GDM1 (cell line): ENCODE measurements at regions not wholly inside any gene's neighbourhood (a gene's known extent, or its start where the extent isn't known, plus 50 kb on each side); places are given as distances from the start of the nearest gene placed in this dataset.

ENCODE experiments used
- DNase-seq: peaks from one replicate; lab custom pipeline; 2025; lab: John Stamatoyannopoulos, UW

GRCh38 chr2:55973673-55974072, 50.1 kb upstream of the EFEMP1 start:
- no peak for DNase-seq

- no peak for DNase-seq
Observed at GRCh38 chr2:55976681-55977080, 53.1 kb upstream of the EFEMP1 start.

GRCh38 chr2:55985406-55985805, 61.8 kb upstream of the EFEMP1 start:
- no peak for DNase-seq

- no peak for DNase-seq
Observed at GRCh38 chr2:55986001-55986400, 62.4 kb upstream of the EFEMP1 start.

GRCh38 chr2:55986700-55987440, 63.3 kb upstream of the EFEMP1 start:
- DNase-seq, result no peak

- no peak for DNase-seq
Observed at GRCh38 chr2:55989405-55989804, 65.8 kb upstream of the EFEMP1 start.

GRCh38 chr2:55992455-55992854, 68.9 kb upstream of the EFEMP1 start:
- DNase-seq, result no peak

DNA sequence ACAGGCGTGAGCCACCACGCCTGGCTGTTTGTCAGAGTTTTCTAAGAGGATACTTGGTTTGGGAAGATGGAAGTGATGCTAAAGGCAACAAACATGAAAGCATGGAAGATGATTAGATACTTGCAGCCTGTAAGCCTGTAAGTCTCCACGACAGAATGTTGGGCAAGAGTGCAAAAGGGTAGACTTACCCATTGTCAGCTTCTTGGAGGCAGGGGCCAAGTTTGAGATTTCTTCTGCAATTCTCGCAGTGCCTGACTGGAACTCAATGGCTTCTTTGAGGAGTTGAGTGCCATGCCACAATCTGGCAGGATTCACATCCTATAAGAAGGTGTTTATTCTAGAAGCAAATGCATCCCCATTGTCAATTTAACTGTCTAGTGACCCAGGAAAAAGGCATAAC, 70.1 kb upstream of the EFEMP1 start:
- no peak for DNase-seq

DNA sequence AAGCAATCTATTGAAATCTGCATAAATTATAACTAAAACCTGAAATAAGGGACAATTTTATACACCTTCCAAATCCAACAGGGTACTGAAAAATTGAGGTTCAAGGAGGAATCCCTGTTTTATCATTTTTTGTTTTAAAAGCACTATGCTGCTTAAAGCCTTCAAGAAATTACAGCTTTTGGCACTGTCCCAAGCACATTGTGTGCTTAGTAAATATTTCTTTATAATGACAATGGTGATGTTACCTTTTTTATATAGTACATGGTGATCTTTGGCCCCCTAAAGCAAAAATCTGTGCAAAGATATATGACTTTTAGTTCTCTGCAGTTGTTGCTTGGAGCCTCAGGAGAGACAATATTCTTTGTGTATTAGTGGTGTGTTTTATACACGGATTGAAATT, 71.6 kb upstream of the EFEMP1 start:
- no peak for DNase-seq

- no peak for DNase-seq
Observed at GRCh38 chr2:55995902-55996301, 72.3 kb upstream of the EFEMP1 start.

GRCh38 chr2:55999231-55999630, 75.6 kb upstream of the EFEMP1 start:
- no peak for DNase-seq

DNA sequence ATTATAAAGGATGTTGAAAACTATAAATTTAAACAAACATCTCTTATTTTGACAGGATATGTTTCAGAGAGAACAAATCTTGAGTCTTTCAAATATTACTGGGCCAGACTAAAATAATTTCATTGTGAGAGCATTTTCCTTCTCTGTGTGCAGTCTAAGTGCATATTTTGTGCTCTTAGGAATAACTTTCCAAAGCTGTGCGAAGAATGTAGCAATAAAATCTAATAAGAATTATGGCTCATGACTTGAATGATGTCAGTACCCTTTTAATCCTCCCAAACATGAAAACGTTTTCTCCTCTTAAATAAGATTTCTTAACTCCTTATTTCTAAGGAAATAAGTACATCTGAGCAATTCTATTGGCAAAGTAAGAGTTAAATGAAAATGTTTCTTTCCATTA, 76.2 kb upstream of the EFEMP1 start:
- DNase-seq, result no peak

DNA sequence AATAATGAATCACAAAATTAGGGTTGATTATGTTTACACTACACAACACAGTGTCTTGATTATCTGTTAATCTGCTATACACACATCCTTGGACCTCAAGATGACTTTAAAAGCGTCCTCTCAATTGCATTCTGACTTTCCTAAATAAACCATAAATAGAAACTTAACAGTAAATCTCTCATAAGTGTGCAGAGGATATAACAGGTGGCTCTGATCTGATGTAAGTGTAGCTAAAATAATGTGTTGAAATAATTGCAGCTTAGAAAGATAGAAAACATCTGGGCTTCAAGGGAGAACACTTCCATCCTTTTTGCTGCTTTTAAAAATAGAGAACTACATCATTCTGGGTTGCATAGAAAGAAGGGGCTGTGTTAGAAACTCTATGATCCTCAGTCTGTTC, 78.4 kb upstream of the EFEMP1 start:
- no peak for DNase-seq

DNA sequence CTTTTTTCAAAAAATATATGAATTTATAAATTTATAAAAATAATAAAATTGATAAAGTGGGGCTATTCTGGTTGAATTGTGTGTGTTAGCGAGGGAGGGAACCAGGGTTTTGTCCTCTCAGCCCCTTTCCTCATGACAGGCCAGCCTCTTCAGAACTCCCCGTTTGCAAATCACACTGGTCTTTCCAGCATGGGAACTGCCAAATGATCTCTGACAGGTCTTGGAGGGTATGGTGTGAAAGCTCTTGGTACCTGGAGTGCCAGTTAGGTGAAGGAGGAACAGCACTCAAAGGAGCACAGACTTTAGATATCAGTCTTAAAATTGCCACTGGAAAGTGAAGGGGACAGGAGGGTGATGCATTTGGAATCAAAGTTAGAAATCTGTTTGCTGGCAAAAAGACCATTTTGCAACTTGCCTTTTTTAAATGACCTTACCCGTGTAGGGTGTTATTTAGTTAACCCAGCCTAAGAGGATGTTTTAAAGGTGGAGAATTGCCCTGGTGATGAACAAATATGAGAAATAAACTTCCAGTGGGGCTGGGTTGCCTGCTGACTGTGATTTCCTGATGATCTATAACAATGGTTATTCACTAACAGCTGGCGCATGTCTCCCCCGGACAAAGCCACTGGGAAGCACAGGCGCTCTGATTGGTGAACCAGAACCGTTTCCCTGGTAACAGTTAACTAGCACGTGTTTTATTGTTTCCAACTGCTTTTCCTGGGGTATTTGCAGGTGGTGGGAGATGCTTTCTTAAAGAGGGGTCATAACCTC, 85.3 kb upstream of the EFEMP1 start:
- no peak for DNase-seq

DNA sequence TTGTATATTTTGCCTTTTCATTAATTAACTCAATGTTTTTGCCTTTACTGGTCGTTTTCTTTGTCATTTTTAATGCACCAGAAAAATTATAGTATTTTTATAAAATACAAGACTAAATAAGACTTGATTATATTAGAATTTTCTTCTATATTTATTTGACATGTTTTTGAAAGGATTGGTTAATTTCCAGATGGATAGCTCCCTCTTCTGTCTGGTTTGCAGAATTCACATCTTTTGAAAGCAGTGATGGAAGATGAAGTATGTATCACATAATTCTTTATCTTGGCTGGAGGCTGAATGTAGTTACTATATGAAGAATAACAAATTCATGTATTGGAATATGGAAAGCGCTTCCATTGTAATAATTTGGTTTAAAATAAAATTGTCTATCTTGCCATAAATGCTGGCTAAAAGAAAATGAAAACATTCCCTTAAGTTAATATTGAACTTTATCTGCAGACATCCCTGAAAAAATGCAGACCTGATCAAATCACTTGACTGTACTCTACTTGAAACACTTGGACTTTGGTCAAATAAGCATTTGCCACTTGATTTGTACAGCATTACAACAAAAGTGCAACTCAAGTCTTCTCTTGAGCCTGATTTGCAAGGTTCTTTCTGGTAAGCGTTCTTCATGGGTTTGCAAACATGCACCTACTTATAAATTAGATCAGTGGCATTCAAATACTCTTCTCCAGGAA, 86.3 kb upstream of the EFEMP1 start:
- DNase-seq, result no peak

GRCh38 chr2:56011624-56012023, 88.0 kb upstream of the EFEMP1 start:
- DNase-seq, result no peak

- no peak for DNase-seq
Observed at GRCh38 chr2:56012221-56012765, 88.7 kb upstream of the EFEMP1 start.

DNA sequence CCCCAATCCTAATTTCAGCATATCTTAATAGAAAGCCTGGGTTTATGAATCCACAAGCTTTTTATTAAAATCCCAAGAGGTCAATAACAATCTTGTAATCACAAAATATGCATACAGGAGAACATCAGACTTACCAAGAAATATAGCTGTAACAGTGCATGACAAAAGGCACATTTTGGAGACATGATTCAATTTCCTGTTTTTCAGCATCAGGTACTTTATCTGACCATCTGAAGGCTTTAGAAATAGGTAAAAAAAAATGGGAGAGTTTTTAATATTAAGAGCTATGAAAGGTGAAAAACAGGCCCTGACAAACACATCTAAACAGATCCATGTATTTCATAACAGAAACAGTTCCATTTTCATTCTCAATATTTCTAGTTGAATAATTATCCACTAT, 89.9 kb upstream of the EFEMP1 start:
- no peak for DNase-seq

- no peak for DNase-seq
Observed at GRCh38 chr2:56014046-56014730, 90.6 kb upstream of the EFEMP1 start.

DNA sequence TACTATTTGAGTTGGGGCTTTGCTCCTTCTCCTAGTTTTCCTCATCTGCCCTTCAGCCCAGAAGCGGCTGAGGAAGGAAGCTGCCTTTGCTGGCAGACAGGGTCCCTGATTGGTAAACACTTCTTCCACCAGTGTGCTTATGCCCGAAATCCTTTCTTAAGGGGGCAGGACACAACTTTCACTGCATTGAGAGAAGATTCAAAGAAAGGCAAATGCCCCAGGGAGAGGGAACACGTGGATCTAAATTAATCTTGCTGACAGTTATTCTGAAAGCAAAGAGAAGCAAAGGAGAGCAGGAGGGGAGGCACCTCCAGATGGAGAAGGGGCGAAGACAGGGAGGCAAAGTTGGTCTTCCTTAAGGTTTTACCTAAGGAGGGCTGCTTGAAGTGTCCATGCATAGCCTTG, 92.1 kb upstream of the EFEMP1 start:
- DNase-seq, result no peak

DNA sequence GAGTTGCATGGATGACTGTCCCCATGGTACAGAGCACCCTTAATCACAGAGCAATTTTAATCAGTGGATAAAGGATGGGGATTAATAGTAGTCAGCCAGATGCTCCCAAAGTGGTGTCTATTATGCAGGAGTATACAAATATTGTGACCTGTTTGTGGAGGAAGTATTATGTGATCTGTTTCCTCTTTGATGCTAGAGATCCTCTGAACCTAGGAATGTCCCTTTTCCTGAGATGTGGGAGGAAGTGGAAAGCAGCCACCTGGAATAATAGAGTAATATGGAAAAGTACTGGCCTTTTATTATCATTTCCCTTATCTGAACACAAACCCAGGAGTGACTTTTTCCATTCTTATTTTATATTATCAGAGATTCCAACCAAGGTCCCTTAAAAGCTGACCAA, 94.2 kb upstream of the EFEMP1 start:
- no peak for DNase-seq

GRCh38 chr2:56018267-56018666, 94.7 kb upstream of the EFEMP1 start:
- DNase-seq, result no peak
